ENCODE measurements at regions not wholly inside any gene's neighbourhood (a gene's known extent, or its start where the extent isn't known, plus 50 kb on each side); places are given as distances from the start of the nearest gene placed in this dataset.

DNA sequence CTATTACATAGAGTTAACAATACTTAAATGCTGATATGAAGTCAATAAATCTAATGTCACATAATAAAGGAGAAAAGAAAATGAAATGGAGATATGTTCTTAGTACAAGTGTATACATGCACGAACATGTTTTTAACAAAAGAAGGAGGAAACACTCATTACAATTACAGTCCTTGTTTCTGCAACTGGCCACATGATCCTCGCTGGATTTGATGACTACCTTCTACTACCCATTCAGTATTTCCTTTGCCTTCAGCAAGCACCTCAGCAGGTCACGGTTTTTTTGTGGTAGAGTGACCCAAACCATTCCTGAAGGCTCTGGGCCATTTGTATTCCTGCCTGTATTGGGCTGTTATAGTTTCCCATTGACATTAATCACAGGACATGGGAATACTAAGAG is 172.8 kb upstream of the CXADR start:
- intact Hi-C loops (cut with DNase I; ENCODE audit: low total_unique reads) = no loop called here
- DNase-seq = no peak
- no peaks in the 10 kb centered on the region for H3K36me3 ChIP-seq
- no peak overlapping the region for H3K4me3 ChIP-seq
- 61 to 74% (median 66%) methylated on average over 3 of the region's 3 CpGs for WGBS, 5 donors
- H3K27ac ChIP-seq = no peak overlapping the region
- TF ChIP-seq POLR2A (IDR thresholded peaks at IDR 0.05) (no peak), POLR2AphosphoS5 (IDR thresholded peaks at IDR 0.05) (no peak)
- TF ChIP-seq, protein P1, sequence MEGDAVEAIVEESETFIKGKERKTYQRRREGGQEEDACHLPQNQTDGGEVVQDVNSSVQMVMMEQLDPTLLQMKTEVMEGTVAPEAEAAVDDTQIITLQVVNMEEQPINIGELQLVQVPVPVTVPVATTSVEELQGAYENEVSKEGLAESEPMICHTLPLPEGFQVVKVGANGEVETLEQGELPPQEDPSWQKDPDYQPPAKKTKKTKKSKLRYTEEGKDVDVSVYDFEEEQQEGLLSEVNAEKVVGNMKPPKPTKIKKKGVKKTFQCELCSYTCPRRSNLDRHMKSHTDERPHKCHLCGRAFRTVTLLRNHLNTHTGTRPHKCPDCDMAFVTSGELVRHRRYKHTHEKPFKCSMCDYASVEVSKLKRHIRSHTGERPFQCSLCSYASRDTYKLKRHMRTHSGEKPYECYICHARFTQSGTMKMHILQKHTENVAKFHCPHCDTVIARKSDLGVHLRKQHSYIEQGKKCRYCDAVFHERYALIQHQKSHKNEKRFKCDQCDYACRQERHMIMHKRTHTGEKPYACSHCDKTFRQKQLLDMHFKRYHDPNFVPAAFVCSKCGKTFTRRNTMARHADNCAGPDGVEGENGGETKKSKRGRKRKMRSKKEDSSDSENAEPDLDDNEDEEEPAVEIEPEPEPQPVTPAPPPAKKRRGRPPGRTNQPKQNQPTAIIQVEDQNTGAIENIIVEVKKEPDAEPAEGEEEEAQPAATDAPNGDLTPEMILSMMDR (IDR thresholded peaks at IDR 0.05 in 8 of 11, conservative IDR thresholded peaks at IDR 0.05 in 3 of 11) = no peak
- peaks cover 0 to 49% (median 23%) of the 10 kb centered on the region in 8 donors for H3K9me3 ChIP-seq
- no peaks in the 10 kb centered on the region for H3K4me1 ChIP-seq
- H3K27me3 ChIP-seq (replicated peaks in 1 of 7) = no peaks in the 10 kb centered on the region

DNA sequence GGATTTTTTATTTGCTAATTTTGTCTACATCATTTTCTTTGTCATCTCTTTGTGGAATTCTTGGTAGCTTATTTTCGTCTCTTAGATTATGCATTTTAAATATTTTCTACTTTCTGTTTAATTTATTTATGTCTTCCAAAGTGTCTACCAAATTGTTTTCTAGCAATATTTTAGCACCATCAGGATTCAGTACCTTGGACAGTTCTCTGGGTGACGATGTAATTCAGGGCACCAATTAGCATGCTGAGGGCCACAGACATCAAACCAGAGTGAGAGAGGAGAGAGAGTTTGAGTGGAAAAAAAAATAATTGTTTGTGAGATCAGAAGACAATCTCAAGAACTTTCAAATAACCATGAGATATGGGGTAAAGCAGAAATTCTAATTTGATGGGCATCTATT is 169.8 kb upstream of the CXADR start:
- intact Hi-C loops (cut with DNase I; ENCODE audit: low total_unique reads) = no loop called here
- no peak for TF ChIP-seq POLR2A (IDR thresholded peaks at IDR 0.05)
- TF ChIP-seq, protein P1 (IDR thresholded peaks at IDR 0.05 in 8 of 11, conservative IDR thresholded peaks at IDR 0.05 in 3 of 11) = no peak
- no peak for TF ChIP-seq POLR2AphosphoS5 (IDR thresholded peaks at IDR 0.05)
- H3K9me3 ChIP-seq = peaks cover 0 to 51% (median 23%) of the 10 kb centered on the region in 8 donors

DNA sequence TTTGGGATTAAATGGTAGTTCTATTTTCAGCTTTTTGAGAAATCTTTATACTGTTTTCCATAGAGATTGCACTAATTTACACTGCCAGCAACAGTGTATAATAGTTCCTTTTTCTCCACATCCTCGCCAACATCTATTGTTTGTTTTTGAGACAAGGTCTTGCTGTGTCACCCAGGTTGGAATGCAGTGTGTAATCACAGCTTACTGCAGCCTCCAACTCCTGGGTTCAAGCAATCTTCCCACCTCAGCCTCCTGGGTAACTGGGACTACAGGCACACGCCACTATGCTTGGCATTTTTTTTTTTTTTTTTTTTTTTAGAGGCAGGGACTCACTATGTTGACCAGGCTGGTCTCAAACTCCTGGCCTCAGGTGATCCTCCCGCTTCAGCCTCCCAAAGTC is 164.5 kb upstream of the CXADR start:
- no peak for DNase-seq
- Histone ChIP-seq H3K4me3 (no peak overlapping the region), H3K27me3 (replicated peaks in 1 of 7) (no peaks in the 10 kb centered on the region), H3K9me3 (peaks cover 0 to 24% (median 13%) of the 10 kb centered on the region in 8 donors), H3K27ac (no peak overlapping the region), H3K4me1 (no peaks in the 10 kb centered on the region), H3K36me3 (no peaks in the 10 kb centered on the region)
- TF ChIP-seq, protein P1 (IDR thresholded peaks at IDR 0.05 in 8 of 11, conservative IDR thresholded peaks at IDR 0.05 in 3 of 11) = no peak
- TF ChIP-seq POLR2AphosphoS5 (IDR thresholded peaks at IDR 0.05) (no peak), POLR2A (IDR thresholded peaks at IDR 0.05) (no peak)
- WGBS, 5 donors = 74 to 82% (median 77%) methylated on average over 3 of the region's 3 CpGs
- intact Hi-C loops (cut with DNase I; ENCODE audit: low total_unique reads) = no loop called here

More for the DNA sequence above, 169.8 kb upstream of the CXADR start:
- no peaks in the 10 kb centered on the region for H3K4me1 ChIP-seq
- WGBS, 5 donors = 25 to 36% (median 31%) methylated on average over 2 of the region's 2 CpGs
- no peaks in the 10 kb centered on the region for H3K27me3 ChIP-seq (replicated peaks in 1 of 7)
- no peaks in the 10 kb centered on the region for H3K36me3 ChIP-seq
- DNase-seq = no peak
- no peak overlapping the region for H3K27ac ChIP-seq
- no peak overlapping the region for H3K4me3 ChIP-seq

DNA sequence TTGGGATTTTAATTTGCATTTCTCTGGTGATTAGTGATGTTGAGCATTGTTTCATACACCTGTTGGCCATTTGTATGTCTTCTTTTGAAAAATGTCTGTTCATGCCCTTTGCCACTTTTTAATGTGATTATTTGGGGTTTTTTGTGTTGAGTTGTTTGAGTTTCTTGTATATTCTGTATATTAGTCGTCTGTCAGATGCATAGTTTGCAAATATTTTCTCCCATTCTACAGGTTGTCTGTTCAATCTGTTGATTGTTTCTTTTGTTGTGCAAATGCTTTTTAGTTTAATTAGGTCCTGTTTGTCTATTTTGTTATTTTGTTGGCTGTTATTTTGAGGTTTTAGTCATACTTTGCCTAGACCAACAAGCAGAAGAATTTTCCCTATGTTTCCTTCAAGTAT is 164.0 kb upstream of the CXADR start:
- no peaks in the 10 kb centered on the region for H3K27me3 ChIP-seq (replicated peaks in 1 of 7)
- peaks cover 0 to 19% (median 9%) of the 10 kb centered on the region in 8 donors for H3K9me3 ChIP-seq
- no peaks in the 10 kb centered on the region for H3K36me3 ChIP-seq
- no peak for DNase-seq
- TF ChIP-seq, protein P1 (IDR thresholded peaks at IDR 0.05 in 8 of 11, conservative IDR thresholded peaks at IDR 0.05 in 3 of 11) = no peak
- no peak overlapping the region for H3K27ac ChIP-seq
- 45 to 78% (median 54%) methylated on average over 1 of the region's 1 CpG for WGBS, 5 donors
- H3K4me3 ChIP-seq = no peak overlapping the region
- no peaks in the 10 kb centered on the region for H3K4me1 ChIP-seq
- intact Hi-C loops (cut with DNase I; ENCODE audit: low total_unique reads) = no loop called here

Measured in spleen (tissue), 11 donors.